BLaER1 treated with 17β-estradiol and CSF1 and Interleukin-3, amounts not matched to agents 10 nM and 100 nM (cell line): ENCODE measurements at regions not wholly inside any gene's neighbourhood (a gene's known extent, or its start where the extent isn't known, plus 50 kb on each side); places are given as distances from the start of the nearest gene placed in this dataset.

ENCODE experiments used
- H3K27ac ChIP-seq, 11 experiments: shearing (Covaris generic); formaldehyde crosslinking; 2 replicates each; pipeline ENCODE4 v1.8.1; 2022
- H3K27me3 ChIP-seq, 11 experiments: shearing (Covaris generic); formaldehyde crosslinking; 2 replicates each; pipeline ENCODE4 v1.8.1; 2022
- H3K36me3 ChIP-seq, 11 experiments: shearing (Covaris generic); formaldehyde crosslinking; 2 replicates each; pipeline ENCODE4 v1.8.1; 2022
- H3K4me1 ChIP-seq, 10 experiments: shearing (Covaris generic); formaldehyde crosslinking; 2 replicates each; pipeline ENCODE4 v1.8.1; 2022
- H3K4me2 ChIP-seq, 11 experiments: shearing (Covaris generic); formaldehyde crosslinking; 2 replicates each; pipeline ENCODE4 v1.8.1; 2022
- H3K4me3 ChIP-seq, 10 experiments: shearing (Covaris generic); formaldehyde crosslinking; 2 replicates each; pipeline ENCODE4 v1.8.1; 2022
- H3K9ac ChIP-seq, 11 experiments: shearing (Covaris generic); formaldehyde crosslinking; 2 replicates each; pipeline ENCODE4 v1.8.1; 2022
- H3K9me3 ChIP-seq, 11 experiments: shearing (Covaris generic); formaldehyde crosslinking; replicated peaks in 1 of 11; 2 replicates each; pipeline ENCODE4 v1.8.1; 2022
- H4K20me1 ChIP-seq, 11 experiments: shearing (Covaris generic); formaldehyde crosslinking; 2 replicates each; pipeline ENCODE4 v1.8.1; 2022
- Cebpa-rat ChIP-seq, 11 experiments: shearing (Covaris generic); IDR thresholded peaks; 2 replicates each; pipeline ENCODE4 v1.8.1; 2022

GRCh38 chr16:62208934-62209333 is 172.7 kb upstream of the CDH8 start:
- no peaks in the 10 kb centered on the region for H3K4me1 ChIP-seq
- no peak overlapping the region for H3K27ac ChIP-seq
- H3K9me3 ChIP-seq: no peaks in the 10 kb centered on the region
- no peak overlapping the region for H3K4me2 ChIP-seq
- no peak for TF ChIP-seq Cebpa-rat (IDR thresholded peaks at IDR 0.05)
- H3K36me3 ChIP-seq: no peaks in the 10 kb centered on the region
- no peaks in the 10 kb centered on the region for H4K20me1 ChIP-seq
- no peaks in the 10 kb centered on the region for H3K27me3 ChIP-seq
- H3K9ac ChIP-seq: no peak overlapping the region
- H3K4me3 ChIP-seq: no peak overlapping the region

DNA sequence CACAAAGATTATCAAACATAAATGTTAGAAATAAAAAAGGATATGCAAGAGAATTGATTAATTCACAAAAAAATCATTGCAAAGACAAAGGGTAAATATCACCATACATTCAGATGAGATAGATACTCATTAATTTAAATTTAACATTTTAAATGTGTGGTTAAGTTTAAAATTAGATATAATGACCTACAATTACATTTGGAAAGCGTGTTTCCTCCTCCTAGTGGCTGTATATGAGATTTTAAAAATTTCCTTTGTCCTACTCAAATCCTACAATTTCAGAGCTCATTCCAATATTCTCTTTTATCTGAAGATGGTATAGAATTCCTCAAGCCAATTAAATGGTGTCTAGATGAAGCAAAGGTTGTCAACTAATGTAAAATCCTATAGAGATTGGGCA is 169.2 kb upstream of the CDH8 start:
- H3K27me3 ChIP-seq: no peaks in the 10 kb centered on the region
- no peaks in the 10 kb centered on the region for H3K4me1 ChIP-seq
- H3K27ac ChIP-seq: no peak overlapping the region
- no peaks in the 10 kb centered on the region for H4K20me1 ChIP-seq
- no peak overlapping the region for H3K9ac ChIP-seq
- no peaks in the 10 kb centered on the region for H3K36me3 ChIP-seq
- TF ChIP-seq Cebpa-rat (IDR thresholded peaks at IDR 0.05): no peak
- no peak overlapping the region for H3K4me2 ChIP-seq
- H3K9me3 ChIP-seq: no peaks in the 10 kb centered on the region
- no peak overlapping the region for H3K4me3 ChIP-seq

- Histone ChIP-seq H3K27me3 (no peaks in the 10 kb centered on the region), H3K9me3 (no peaks in the 10 kb centered on the region), H3K4me2 (no peak overlapping the region), H3K4me3 (no peak overlapping the region), H4K20me1 (no peaks in the 10 kb centered on the region), H3K36me3 (no peaks in the 10 kb centered on the region), H3K4me1 (no peaks in the 10 kb centered on the region), H3K27ac (no peak overlapping the region), H3K9ac (no peak overlapping the region)
- TF ChIP-seq Cebpa-rat (IDR thresholded peaks at IDR 0.05): no peak
These were observed 165.7 kb upstream of the CDH8 start for GRCh38 chr16:62201911-62202310.

DNA sequence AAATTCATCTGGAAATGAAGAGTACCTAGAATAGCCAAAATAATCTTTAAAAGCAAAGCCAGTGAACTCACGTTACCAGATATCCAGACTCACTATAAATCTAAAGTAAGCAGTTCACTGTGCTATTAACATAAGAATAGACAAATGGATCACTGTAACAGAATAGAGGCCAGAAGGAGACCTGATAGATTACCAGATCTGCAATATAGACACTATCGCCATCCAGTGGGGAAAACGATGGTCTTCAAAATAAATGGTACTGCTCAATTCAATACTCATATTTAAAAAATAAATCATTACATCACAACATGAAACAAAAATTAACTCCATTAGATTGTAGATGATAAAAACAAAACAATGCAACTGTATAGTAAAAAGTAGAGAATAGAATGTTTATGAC is 158.6 kb upstream of the CDH8 start:
- Histone ChIP-seq H4K20me1 (no peaks in the 10 kb centered on the region), H3K36me3 (no peaks in the 10 kb centered on the region), H3K4me2 (no peak overlapping the region), H3K4me3 (no peak overlapping the region), H3K4me1 (no peaks in the 10 kb centered on the region), H3K27ac (no peak overlapping the region), H3K27me3 (no peaks in the 10 kb centered on the region), H3K9ac (no peak overlapping the region), H3K9me3 (no peaks in the 10 kb centered on the region)
- TF ChIP-seq Cebpa-rat (IDR thresholded peaks at IDR 0.05): no peak

DNA sequence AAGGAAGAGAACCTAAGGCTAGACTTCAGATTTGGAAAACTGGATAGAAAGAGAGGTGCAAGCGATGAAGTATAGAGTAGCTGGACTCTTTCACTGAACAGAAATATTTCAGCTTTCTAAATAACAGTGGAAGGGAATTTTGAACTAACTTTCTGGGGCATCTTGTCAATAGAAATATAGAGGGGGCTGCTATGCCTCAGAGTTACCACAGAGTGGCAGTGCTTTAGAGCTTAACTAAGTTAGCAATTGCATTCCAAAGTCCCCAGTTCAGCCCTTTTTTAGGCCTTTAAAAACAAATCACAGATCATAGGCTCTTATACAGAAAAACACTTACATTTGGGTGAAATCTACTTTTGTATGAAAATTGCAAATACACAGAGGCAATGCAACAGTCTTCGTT is 154.2 kb upstream of the CDH8 start:
- TF ChIP-seq Cebpa-rat (IDR thresholded peaks at IDR 0.05): no peak
- no peaks in the 10 kb centered on the region for H3K36me3 ChIP-seq
- no peak overlapping the region for H3K4me3 ChIP-seq
- no peak overlapping the region for H3K9ac ChIP-seq
- no peaks in the 10 kb centered on the region for H4K20me1 ChIP-seq
- H3K4me2 ChIP-seq: no peak overlapping the region
- no peaks in the 10 kb centered on the region for H3K27me3 ChIP-seq
- H3K27ac ChIP-seq: no peak overlapping the region
- H3K9me3 ChIP-seq: no peaks in the 10 kb centered on the region
- H3K4me1 ChIP-seq: peaks cover 0 to 5% (median 0%) of the 10 kb centered on the region in 10 experiments; a peak in 3 of 20 replicates

- H3K4me3 ChIP-seq: no peak overlapping the region
- H3K9me3 ChIP-seq: no peaks in the 10 kb centered on the region
- H3K27me3 ChIP-seq: no peaks in the 10 kb centered on the region
- no peaks in the 10 kb centered on the region for H3K36me3 ChIP-seq
- H3K4me1 ChIP-seq: no peaks in the 10 kb centered on the region
- TF ChIP-seq Cebpa-rat (IDR thresholded peaks at IDR 0.05): no peak
- no peak overlapping the region for H3K9ac ChIP-seq
- no peaks in the 10 kb centered on the region for H4K20me1 ChIP-seq
- H3K4me2 ChIP-seq: no peak overlapping the region
- no peak overlapping the region for H3K27ac ChIP-seq
These were observed 141.3 kb upstream of the CDH8 start for GRCh38 chr16:62177351-62178203.

DNA sequence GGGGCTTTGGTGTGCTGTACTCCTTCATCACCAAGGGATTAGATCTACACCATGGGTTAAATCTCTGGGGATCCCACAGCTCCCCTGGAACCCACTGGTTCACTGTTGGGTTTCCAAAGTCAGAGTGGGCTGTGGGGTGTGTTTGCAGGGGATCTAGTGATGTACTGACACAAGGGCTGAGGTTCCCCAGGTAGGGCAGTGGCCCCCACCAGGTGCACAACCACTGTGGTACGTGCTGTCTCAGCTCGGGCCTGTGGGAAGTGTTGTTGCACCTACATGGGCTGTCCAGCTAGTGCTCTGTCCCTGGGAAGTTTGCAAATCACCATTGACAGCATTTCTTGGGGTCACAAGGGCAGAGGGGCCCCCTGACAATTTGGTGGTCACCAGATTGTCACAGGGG is 134.4 kb upstream of the CDH8 start:
- Histone ChIP-seq H4K20me1 (no peaks in the 10 kb centered on the region), H3K27me3 (no peaks in the 10 kb centered on the region), H3K4me2 (no peak overlapping the region), H3K27ac (no peak overlapping the region), H3K4me1 (no peaks in the 10 kb centered on the region), H3K9me3 (peaks cover 0 to 8% (median 0%) of the 10 kb centered on the region in 11 experiments; a peak in 1 of 22 replicates), H3K36me3 (no peaks in the 10 kb centered on the region), H3K4me3 (no peak overlapping the region), H3K9ac (no peak overlapping the region)
- TF ChIP-seq Cebpa-rat (IDR thresholded peaks at IDR 0.05): no peak

DNA sequence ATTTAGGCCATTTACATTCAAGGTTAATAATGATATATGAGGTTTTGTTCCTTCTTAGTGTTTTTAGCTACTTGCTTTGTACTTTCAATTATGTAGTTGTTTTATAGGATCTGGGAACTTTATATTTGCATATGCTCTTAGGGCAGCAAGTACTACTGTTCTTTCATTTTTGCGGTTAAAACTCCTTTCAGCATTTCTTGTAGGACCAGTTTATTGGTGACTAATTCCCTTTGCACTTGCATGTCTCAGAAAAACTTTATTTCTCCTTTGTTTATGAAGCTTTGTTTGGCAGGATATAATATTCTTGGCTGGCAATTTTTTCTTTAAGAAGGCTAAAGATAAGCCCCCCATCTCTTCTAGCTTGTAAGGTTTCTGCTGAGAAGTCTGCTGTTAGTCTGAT is 131.3 kb upstream of the CDH8 start:
- H4K20me1 ChIP-seq: no peaks in the 10 kb centered on the region
- no peaks in the 10 kb centered on the region for H3K36me3 ChIP-seq
- no peaks in the 10 kb centered on the region for H3K27me3 ChIP-seq
- H3K4me2 ChIP-seq: no peak overlapping the region
- no peak overlapping the region for H3K4me3 ChIP-seq
- no peak overlapping the region for H3K9ac ChIP-seq
- H3K4me1 ChIP-seq: no peaks in the 10 kb centered on the region
- peaks cover 0 to 8% (median 0%) of the 10 kb centered on the region in 11 experiments; a peak in 1 of 22 replicates for H3K9me3 ChIP-seq
- H3K27ac ChIP-seq: no peak overlapping the region
- TF ChIP-seq Cebpa-rat (IDR thresholded peaks at IDR 0.05): no peak

DNA sequence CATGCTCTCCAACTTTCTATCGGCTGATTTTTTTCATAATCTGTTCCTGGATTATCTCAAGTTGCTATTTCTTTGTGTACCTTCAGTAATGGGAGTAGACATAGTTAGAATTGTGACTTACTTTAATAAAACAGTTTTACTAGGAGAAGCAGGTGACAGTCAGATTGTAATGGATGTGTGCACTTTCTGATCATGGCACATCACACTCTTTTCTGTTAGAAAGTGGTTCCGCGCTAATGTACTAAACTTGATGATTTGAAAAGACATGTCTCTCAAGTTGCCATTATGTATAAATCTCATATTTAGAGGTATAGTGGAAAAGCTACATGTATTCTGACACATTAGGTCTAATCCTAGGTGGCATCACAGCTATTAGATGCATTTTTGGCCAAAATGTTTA is 121.3 kb upstream of the CDH8 start:
- Histone ChIP-seq H3K36me3 (no peaks in the 10 kb centered on the region), H3K27me3 (no peaks in the 10 kb centered on the region), H3K27ac (no peak overlapping the region), H3K4me2 (no peak overlapping the region), H3K4me1 (no peaks in the 10 kb centered on the region), H3K4me3 (no peak overlapping the region), H4K20me1 (no peaks in the 10 kb centered on the region), H3K9ac (no peak overlapping the region), H3K9me3 (no peaks in the 10 kb centered on the region)
- TF ChIP-seq Cebpa-rat (IDR thresholded peaks at IDR 0.05): no peak

DNA sequence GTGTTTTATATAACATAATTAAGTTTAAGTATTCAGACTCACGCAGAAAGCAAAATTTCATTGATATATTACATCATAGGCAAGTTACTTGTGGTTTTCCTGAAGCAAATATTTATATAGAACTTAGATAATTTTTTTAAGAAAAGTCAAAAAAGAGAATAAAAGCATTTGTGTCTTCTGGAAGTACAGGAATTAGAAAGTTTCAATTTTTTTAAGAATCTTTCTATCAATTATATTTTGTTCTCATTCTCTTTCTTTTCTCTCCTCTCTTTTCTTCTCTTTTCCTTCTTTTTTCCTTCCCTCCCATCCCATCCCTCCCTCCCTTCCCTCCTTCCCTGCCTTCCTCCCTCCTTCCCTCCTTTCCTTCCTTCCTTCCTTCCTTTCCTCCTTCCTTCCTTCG is 120.7 kb upstream of the CDH8 start:
- no peaks in the 10 kb centered on the region for H3K36me3 ChIP-seq
- TF ChIP-seq Cebpa-rat (IDR thresholded peaks at IDR 0.05): no peak
- no peaks in the 10 kb centered on the region for H3K9me3 ChIP-seq
- no peaks in the 10 kb centered on the region for H3K4me1 ChIP-seq
- no peak overlapping the region for H3K4me2 ChIP-seq
- no peak overlapping the region for H3K9ac ChIP-seq
- no peaks in the 10 kb centered on the region for H3K27me3 ChIP-seq
- H3K4me3 ChIP-seq: no peak overlapping the region
- H4K20me1 ChIP-seq: no peaks in the 10 kb centered on the region
- H3K27ac ChIP-seq: no peak overlapping the region
